ENCODE measurements at regions not wholly inside any gene's neighbourhood (a gene's known extent, or its start where the extent isn't known, plus 50 kb on each side); places are given as distances from the start of the nearest gene placed in this dataset.
"Not testable (repeated sequence)": the region's sequence is repeated elsewhere in the genome, so short reads cannot be mapped to it uniquely, and the experiment has no call there.

- DNase-seq = peak; percentile 66
Observed at GRCh38 chr9:78121488-78121887, 89.9 kb upstream of the GNAQ start.

GRCh38 chr9:78118742-78119473 lies 87.3 kb upstream of the GNAQ start:
- DNase-seq = peak; percentile 36

GRCh38 chr9:78115073-78115472 lies 83.5 kb upstream of the GNAQ start:
- DNase-seq = peak; percentile 45

DNA sequence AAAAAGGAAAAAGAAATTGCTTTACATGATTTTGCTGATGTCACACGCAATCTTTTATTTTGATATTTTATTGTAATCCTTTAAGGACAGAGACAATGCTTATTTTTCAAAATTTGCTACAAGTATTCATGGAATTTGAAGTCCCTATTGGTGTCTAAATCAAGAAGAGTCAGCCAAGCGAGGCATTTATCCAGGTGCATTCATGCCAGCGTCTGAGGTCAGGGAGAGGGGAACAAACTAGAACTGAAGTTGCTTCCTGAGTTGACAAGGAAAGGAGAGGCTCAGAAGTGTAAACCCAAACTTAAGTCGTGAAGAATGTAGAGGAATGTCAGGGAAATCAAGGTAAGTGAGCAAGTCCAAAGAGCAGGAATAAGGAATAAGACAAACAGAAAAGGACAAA lies 83.0 kb upstream of the GNAQ start:
- DNase-seq = no peak

GRCh38 chr9:78112406-78112805 lies 80.8 kb upstream of the GNAQ start:
- no peak for DNase-seq

DNA sequence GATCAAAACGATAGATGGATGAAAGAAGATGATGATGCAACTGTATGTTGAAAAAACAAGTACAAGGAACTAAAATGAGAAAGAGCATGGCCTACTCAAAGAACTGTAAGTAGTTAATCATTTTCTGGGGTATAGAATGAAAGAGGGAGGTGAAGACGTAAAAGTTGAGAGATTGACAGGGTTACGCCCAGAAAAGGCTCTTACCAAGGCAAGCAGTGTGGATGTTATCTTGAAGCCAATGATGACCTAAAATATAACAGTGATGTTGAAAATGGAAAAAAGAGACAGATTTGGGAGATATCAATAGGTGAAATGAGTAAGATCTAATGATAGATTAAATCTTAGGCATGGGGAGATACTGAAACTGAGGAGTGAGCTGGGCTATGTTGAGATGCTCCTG lies 80.4 kb upstream of the GNAQ start:
- DNase-seq = no peak

- DNase-seq = no peak
Observed at GRCh38 chr9:78109075-78109474, 77.5 kb upstream of the GNAQ start.

- DNase-seq = peak; percentile 12
Observed at GRCh38 chr9:78106586-78106985, 75.0 kb upstream of the GNAQ start.

GRCh38 chr9:78103971-78104433 lies 72.4 kb upstream of the GNAQ start:
- DNase-seq = peak; percentile 38

DNA sequence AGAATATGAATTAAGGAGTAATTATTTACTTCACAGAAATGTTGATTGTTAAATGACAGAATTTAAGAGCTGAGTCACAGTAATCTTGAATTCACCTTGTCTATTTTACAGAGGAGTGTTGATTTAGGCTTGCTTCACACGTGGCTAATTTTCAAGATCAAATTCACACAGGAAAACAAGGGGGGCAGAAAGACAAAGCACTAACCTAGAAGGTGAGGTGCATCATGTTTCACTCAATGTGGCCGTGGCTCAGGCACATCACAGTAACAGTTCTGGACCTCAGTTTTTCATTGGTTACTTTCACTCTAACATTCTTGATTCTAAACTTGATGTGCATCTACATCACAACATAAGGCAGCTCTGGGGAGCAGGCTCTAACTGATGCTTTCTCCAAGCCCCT lies 69.6 kb upstream of the GNAQ start:
- no peak for DNase-seq

- no peak for DNase-seq
Observed at GRCh38 chr9:78097541-78097940, 65.9 kb upstream of the GNAQ start.

- DNase-seq = no peak
Observed at GRCh38 chr9:78091731-78092130, 60.1 kb upstream of the GNAQ start.

- DNase-seq = no peak
Observed at GRCh38 chr9:78089111-78089510, 57.5 kb upstream of the GNAQ start.

- DNase-seq = not testable (repeated sequence)
Observed at GRCh38 chr9:78088190-78088589, 56.6 kb upstream of the GNAQ start.

Data from CD4-positive, alpha-beta T cell treated with Interleukin-12 subunit alpha and Interleukin-12 subunit beta, for 1 hour (primary cell).